HG03064 (cell line): ENCODE measurements at regions not wholly inside any gene's neighbourhood (a gene's known extent, or its start where the extent isn't known, plus 50 kb on each side); places are given as distances from the start of the nearest gene placed in this dataset.

Experiments
- ATAC-seq: cut with Tn5 transposase; IDR thresholded peaks from one replicate; pipeline ENCODE4 v1.9.1; 2021; ENCODE audit warnings: low read depth; ENCODE audit not compliant: unreplicated experiment

DNA sequence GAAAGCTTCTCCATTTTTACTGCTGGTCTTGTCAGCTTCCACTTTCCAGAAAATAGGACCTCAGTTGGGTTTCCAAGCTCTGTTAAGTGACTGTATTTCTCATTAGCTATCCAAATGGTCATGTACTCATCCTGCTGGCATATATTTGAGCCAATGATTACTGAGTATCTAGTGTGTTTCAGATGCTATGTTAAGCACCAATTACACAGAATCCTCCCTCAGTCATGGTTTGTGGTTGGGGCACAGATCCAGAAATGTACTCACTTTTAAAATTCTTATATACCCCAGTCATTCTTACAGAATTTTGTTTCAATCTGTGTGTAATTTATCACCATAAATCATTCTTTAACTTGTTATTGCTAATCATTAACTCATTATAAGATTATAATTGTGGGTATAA lies 362.3 kb upstream of the MTPN start:
- no peak for ATAC-seq

DNA sequence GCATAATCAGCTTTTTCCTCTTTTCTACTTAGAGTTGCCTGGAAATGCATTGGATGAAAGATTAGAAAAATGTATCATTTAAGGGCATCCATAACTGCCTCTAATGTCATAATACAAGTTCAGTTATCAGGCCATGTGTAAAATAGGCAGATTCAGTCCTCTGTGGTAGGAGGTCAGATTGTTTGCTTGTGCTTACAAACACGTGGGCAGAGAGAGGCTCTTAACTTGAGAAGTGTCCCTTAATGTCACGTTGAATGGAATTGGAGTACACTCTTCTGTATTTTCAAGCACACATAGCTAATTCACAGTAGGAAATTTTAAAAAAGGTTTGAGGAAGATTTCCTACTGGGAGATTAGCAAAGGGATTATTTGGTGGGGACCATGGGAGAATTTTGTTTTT lies 359.8 kb upstream of the MTPN start:
- ATAC-seq: no peak

DNA sequence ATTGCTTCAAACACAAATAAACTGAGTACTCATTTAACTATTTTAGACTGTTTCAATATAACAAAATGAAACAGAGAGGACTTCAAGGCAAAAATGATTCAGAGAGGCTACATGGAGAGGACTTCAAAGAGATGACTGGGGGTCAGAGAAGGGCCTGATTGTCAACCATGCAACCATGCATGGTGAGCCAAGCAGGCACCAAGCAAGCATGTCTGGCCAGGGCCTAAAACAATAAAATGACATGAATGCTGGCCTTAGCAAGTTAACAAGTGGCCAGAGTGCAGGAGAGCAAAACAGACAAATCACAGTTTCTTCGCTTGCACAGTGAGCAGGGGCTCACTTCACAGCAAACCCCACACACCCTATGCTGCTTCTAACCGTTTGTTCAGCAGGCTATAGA lies 356.5 kb upstream of the MTPN start:
- ATAC-seq: no peak

DNA sequence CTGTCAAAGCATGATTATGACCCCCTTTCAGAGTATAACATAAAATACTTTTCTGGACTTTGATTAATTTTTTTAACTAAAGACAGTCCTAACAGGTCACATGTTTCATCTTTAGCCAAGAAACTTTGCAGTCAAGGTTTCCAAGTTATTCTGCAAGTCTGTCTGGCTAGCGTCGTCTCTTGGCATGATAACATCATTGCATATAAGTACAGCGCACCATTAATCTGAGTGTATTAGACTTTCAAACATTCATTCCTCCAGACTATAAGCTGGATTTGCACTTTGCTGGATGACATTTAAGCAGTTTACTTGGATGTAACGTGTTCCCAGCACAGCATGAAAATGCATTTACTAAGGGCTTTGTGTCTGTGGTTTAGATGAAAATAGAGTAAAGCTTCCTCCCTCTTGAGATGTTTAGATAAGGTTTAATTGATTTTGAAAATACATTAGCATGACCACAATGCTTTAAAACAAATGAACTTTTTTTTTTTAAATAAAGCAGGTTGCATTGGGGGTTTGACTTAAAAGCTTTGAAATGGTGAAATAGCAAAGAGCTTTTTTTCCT lies 349.0 kb upstream of the MTPN start:
- ATAC-seq: no peak

DNA sequence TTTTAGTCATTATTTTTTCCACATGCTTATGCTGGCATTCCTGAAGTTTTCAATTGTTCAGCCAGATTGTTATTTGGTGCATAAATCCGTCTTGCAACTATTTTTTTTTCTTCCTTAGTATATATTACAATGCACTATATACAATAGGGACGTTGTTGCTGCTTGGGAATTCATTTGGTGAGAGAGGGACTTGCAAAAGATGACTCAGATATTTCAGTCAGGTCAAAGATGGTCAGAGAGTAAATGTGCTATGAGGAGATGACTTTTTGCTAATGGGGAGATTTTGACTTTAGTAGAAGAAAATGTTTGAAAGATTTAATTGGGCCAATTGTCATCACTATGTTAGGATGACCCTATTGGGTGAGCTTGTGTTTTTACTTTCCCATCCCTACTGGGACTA lies 348.4 kb upstream of the MTPN start:
- ATAC-seq: no peak

DNA sequence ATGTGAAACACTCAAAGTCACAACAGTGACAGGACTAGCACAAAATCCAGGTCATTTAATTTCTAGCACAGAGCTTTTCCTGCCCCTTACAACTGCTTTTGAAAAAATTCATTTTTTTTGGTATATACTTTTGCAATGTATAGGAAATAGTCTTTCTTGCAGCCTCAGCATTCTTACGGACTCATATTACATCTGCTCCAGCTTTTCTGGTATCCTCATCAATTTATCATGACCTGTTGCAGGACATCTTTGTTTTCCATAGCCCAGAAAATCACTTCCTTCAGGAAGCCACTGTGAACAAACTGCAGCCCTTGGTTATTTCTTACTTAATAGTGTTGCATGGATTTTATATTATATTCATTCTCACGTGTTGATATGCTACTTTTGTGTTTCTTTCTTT lies 347.9 kb upstream of the MTPN start:
- ATAC-seq: no peak

DNA sequence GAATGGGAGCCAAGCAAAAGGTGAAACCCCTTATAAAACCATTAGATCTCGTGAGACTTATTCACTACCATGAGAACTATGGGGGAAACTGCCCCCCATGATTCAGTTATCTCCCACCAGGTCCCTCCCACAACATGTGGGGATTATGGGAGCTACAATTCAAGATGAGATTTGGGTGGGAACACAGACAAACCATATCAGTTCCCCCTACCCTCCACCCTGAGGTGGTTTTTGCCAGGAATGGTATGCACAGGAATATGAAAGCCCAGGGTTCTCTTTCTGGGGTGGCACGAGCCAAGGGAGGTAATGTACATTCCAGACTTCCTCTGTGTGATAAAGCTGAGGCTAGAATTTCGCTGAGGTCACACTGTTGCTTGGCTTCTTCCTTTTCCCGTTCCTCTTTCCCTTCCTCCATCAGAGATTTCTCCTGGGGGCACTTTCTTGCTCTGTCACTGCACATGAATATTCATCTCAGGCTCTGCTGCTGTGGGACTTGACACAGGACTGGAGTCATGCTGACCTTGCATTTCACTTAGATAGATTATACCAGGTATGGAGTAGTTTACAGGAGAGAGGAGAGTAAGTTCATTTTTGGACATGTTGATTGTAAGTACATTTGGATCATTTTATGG lies 347.0 kb upstream of the MTPN start:
- no peak for ATAC-seq

DNA sequence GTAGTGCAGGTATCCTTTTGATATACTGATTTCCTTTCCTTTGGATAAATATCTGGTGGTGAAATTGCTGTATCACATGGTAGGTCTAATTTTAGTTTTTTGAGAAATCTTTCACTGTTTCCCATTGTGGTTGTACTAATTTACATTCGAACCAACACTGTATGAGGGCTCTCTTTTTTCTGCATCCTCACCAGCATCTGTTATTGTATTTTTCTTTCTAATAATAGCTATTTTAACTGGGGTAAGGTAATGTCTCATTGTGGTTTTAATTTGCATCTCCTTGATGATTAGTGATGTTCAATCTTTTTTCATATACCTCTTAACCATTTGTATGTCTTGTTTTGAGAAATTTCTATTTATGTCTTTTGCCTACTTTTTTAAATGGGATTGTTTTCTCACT lies 335.4 kb upstream of the MTPN start:
- no peak for ATAC-seq

DNA sequence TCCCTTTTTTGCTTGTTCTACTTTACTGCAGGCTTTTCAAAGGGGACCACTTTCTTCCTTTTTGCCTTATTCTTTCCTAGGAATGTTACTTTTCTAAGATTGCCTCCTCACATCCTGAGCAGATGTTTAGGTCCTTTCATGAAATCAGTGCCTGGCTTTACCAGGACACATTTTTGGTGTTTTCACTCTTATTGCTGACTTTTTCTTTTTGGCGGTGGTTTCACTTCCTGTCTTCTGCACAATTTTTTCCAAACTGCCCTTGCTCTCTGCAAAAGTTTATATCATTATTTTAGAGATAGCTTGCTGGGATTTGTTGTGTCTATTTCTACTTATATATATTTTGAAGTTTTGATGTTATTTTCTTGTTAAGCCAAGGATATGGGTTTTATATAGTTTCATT lies 332.2 kb upstream of the MTPN start:
- ATAC-seq: no peak

DNA sequence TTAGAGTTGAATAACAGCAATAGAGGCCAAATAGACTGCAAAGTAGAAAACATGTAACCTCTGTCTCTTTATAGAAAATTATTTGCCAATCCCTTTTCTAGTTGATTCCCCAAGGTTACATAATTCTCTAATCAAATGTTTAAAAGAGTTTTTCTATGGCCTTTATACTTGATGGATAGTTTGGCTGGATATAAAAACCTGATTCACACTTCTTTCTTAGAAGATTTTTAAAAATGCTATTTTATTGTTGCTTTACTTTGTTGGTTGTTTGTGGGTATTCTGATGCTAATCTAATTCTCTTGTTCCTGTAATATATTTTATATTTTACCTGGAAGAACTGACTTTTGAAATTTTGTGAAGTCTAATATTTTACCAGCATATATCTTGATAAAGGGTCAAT lies 331.1 kb upstream of the MTPN start:
- no peak for ATAC-seq

DNA sequence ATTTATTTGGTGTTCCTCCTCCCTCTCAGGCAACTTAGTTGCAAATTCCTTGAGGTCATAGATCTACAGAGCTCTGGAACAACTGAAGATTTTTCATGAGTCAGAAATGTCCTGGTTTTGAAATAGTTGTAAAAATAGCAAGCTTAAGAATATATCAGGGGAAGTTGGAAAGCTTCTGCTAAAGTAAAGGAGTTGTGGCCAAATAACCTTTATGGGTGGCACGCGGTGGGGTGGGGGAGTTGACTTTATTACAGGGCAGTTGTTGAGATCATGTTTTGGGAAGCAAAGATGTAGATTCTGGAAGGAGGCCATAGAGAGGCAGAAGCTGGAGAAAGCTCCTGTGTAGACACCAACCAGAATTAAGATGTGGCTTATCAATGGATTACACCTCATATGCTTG lies 326.0 kb upstream of the MTPN start:
- no peak for ATAC-seq

DNA sequence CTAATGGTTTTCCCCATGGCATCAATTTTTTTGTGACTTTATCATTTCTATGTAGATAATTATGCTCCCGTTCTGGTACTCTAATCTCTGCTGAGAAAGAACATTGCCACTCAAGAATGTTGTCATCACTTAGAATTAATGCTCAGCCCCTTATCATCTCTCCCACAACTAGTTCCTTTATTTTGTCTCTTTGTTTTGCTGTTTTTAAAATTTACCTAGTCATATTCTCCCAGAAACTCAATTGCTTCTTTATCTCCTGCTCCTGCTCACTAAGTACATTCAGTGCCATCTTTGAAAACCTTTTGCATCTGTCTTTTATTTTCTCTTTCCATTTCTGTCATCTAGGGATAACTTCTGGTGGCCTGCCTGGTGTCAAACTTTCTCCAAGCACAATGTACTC lies 324.9 kb upstream of the MTPN start:
- ATAC-seq: no peak

DNA sequence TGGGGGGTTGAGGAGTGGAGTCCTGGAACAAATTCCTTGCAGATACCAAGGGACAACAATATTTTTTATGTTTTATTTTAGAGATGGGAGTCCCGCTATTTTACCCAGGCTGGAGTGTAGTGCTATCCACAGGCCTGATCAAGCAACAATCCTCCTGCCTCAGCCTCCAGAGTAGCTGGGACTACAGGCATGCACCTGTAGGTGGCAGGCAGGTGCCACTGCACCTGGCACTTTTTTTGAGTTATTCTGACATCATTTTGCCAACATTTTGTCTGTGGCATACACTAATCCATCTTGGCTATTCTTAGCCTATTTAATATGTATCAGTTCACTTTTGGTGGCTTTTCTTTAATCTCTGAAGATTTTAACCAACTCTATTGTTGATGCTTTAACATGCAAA lies 317.8 kb upstream of the MTPN start:
- ATAC-seq: no peak

DNA sequence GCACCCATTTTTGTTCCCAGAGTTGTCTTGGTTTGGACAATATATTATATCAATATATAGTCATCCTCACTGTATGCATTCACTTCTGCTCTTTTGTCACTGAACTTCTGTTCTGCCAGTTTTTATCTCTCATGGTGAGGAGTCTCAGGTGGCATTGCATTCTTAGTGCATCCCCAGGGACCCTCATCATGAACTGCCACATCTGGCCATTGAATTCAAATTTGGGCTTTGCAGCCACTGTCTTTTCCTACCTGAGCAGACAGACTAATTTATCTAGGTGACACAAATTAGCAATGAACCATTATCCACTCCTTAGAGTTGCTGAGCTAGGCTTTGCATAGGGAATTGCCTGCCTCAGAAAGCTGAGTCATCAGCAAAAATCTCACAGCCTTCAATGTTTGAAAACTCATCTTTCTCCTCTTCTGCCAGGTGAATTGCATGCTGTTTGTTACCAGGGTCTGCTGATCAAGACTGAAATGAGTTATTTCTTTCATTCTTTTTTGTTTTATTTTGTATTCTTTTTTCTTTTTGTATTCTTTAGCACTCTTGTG lies 316.8 kb upstream of the MTPN start:
- ATAC-seq: no peak

DNA sequence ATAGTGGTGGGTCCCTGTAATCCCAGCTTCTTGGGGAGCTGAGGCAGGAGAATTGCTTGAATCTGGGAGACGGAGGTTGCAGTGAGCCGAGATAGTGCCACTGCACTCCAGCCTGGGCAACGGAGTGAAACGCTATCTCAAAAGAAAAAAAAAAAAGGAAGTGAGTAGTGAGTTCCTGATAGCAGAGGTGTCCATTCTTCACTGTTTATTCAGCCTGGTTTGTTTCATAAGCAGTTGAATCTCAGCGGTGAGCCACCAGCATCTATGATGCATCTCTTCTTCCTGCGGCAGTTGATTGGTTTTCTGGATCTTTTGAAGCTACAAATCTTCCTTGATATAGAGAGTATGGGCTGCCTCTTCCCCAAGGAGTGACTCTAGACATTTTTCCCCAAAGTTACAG lies 316.1 kb upstream of the MTPN start:
- peak; percentile 96 for ATAC-seq

DNA sequence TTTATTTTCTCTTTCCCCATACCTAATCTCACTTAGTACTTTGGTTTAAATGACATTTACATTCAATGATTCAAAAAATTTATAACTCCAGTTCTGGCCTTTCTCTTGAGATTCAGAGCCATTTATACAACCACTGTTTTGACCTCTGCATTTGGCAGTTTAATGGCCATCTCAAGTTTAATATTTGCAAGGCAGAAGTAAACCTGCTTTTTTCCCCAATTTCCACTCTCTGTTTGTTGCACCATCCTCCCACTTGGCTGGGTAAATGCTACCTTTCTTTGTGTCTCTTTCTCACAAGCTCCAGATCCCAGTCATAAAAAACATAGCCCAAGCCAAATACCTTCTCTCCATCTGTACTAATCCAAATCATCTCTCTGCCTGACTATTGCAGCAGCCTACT lies 315.2 kb upstream of the MTPN start:
- ATAC-seq: no peak

DNA sequence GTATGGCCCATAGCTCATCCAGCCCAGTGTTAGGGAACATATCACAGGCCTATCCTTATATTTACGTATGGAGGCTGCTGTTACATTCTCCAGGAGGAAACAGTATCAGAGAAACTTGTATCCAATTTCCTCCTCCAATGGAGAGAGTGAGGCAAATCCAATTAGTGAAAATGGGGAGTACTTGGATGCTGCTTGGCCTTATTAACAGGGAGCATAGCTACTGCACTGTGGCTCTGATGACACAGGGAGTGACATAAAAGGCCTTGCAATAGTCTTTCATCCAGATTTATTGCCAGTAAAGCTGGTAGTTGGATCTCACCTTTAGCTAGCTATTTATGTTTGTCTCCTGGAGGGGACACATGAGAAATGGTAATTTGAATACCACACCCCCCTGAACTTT lies 313.2 kb upstream of the MTPN start:
- ATAC-seq: no peak

DNA sequence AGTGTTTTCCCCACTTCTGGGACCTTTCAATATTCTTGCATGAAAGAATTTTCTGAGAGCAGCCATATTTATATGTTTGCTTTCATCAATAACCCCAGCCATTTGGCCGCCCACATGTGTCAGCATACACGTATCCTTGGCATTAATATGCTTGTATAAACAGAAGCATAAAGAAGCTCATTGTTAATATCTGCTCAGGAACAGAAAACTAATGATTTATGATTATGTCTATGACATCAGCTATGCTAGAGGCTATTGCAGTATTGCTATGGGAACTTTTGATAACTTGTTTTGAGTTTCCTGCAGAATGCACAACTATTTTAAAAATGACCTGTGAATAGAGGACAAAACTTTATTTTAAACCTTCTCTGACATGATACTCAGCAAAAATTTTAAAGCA lies 300.9 kb upstream of the MTPN start:
- ATAC-seq: no peak

DNA sequence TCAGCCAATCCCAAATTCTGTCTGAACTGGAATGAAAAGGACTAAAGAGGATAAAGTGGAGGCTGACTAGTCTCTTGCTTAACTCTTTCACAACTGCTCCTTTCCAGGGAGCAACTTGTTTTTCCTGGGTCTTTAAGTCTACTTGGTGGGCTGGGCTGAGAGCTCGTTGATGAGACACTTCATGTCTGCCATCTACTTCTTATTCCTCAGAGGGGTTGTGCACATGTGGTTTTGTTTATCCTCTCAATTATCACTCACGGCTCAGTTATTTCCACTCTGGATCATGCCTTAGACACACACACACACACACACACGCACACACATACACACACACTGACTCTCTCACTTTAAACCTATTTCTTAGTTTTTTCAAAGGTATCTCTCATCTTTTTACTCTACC lies 298.6 kb upstream of the MTPN start:
- no peak for ATAC-seq

DNA sequence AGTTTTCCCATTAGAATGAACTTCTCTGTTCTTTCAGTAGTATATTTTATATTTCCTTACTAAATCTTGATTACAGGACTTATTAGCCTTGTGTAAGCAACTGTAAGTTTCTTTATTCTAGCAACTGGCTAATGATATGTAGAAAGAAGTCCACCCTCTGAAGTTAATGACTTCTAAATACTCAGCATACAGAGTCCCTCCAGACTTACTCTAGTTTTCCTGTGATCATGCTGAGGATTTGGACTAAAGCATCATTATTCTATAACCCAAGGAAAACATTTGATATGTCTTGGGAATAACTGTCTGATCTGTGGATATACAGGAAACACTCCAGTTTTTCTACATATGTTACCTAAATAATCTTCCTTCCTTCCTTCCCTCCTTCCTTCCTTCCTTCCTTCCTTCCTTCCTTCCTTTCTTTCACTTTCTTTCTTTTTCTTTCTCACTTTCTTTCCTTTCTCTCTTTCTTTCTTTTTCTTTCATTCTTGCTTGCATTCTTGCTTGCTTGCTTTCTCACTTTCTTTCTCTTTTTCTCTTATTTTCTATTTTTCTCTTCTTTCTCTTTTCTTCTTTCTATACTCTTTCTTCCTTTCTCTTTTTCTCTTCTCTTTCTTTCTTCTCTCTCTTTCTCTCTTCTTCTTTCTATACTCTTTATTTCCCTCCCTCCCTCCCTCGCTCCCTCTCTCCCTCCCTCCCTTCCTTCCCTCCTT lies 297.6 kb upstream of the MTPN start:
- no peak for ATAC-seq

DNA sequence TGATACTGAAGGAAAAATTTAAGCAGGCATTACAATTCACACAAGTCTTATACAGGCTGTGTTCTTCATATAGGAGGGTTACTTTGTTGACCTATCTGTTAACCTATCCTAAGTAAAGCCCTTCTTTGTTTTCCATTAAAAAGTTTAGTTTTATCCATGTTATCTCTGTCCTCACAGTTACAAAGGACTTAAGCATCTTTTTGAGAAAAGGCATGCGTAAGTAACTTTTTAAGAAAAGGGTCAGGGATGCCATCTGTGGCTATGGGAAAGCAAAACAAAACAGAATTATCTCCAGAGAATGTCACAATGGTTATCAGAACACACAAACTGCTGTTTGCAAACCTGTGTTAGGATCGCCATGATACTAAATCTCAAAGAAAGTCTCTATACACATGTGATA lies 295.8 kb upstream of the MTPN start:
- ATAC-seq: no peak

DNA sequence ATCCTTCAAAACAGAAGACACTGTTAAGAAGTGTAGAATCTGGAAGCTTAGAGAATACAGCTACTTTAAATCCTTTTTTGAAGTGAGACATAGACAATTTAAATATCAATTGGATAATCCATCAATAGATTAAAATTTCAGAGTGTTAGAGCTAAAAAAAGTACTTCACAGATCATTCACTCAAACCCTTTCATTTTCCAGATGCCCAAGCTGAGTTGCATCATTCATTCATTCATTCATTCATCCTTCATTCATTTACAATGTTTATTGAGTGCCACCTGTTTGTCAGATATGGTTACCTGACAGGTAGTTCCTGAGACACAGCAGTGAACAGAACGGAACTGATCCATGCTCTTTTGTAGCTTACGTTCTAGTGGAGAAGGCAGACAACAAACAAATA lies 290.7 kb upstream of the MTPN start:
- no peak for ATAC-seq
